Right lung (tissue), 2 donors: ENCODE measurements at regions not wholly inside any gene's neighbourhood (a gene's known extent, or its start where the extent isn't known, plus 50 kb on each side); places are given as distances from the start of the nearest gene placed in this dataset.
"Not testable (repeated sequence)": the region's sequence is repeated elsewhere in the genome, so short reads cannot be mapped to it uniquely, and the experiment has no call there.

Experiments
- DNase-seq, 2 donors: peaks; one replicate each; pipeline ENCODE4 v3.0.0-alpha.2; 2013

DNA sequence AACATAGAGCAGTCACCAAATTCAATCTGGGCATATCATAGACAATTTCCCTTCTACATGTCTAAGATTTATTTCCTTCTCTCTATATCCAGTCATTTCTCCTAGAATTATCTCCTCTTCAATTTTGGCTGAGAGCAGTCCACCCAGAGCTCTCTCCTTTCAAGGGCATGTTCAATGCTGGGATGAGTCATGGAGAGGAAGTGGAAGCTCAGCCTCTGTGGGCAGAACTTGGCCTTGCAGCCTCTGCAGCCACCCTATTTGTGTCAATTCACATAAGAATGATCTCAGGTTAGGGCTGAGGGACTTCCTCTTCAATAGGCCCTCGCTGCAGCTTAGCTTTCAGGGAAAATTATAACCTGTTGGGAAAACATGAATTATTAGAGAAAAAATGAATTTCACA lies 560.8 kb downstream of the POM121L12 start:
- no peak for DNase-seq

DNA sequence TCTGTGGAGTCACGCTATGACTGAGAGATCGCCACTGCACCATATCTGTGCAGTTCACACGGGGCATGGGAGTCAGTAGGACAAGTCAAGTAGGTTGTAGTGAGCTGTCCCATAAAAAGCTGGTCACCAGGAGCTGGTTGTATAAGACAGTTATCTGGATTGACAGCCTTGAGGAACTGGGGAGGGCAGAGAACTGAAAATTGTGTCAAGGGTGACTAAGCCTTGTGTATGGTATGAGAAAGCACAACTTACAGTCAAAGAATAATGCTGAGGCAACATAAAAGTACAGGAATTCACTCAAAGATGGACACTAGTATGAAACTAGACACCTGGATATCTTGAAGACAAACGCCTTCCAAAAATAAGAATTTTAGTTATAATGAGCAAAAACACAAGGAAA lies 564.9 kb downstream of the POM121L12 start:
- no peak for DNase-seq

- no peak for DNase-seq
Observed at GRCh38 chr7:53602817-53603418, 567.5 kb downstream of the POM121L12 start.

DNA sequence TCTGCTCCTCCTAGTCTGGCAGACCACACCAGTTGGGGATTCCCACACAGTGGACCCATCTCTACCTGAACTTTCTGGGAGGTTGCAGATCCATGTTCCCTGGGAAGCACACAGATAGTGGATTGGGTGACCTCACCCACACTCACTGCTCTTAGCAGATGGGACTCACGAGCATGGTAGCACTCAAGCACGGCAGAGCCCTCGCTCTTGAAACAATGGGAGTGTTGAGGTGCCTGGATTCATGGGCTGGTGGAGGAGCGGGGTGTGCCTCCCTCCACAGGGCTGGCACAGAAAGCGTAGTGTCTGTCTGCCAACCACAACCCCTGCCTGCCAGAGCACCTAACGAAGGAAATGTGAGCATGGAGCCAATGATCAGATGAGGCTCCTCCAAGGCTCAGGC lies 568.0 kb downstream of the POM121L12 start:
- no peak for DNase-seq

GRCh38 chr7:53604201-53604600 lies 568.8 kb downstream of the POM121L12 start:
- no peak for DNase-seq

- DNase-seq: no peak
Observed at GRCh38 chr7:53607961-53608360, 572.5 kb downstream of the POM121L12 start.

GRCh38 chr7:53609185-53609584 lies 573.8 kb downstream of the POM121L12 start:
- DNase-seq: no peak

GRCh38 chr7:53611043-53611442 lies 575.6 kb downstream of the POM121L12 start:
- no peak for DNase-seq

GRCh38 chr7:53624356-53624755 lies 588.9 kb downstream of the POM121L12 start:
- no peak for DNase-seq

GRCh38 chr7:53628775-53629174 lies 593.3 kb downstream of the POM121L12 start:
- DNase-seq: no peak

DNA sequence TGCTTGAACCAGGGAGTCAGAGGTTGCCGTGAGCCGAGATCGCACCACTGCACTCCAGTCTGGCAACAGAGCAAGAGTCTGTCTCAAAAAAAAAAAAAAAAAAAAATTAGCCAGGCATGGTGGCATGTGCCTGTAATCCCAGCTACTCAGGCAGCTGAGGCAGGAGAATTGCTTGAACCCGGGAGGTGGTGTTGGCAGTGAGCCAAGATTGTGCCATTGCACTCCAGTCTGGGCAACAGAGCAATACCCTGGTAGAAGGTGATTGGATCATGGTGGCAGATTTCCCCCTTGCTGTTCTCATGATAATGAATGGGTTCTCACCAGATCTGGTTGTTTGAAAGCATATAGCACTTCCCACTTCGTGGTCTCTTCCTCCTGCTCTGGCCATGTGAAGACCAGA lies 599.8 kb downstream of the POM121L12 start:
- DNase-seq: not testable (repeated sequence)

DNA sequence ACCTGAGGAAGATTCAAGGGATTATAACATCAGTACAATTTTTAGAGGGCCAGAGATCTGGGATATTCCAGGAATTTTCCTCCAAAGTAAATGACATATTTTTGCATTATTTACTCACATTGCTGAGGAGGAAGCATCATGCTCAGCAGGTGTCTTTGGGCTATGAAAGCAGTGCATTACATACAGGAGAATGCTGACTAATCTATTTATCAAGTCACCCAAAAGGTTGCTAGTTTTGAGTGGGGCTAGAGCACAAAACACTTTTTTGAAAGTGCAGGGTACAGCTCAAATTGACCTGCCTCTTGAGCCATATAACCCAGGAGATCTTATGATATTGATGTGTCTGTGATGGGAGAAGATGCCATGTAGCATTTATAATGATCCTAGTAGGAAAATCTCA lies 603.1 kb downstream of the POM121L12 start:
- DNase-seq: no peak

DNA sequence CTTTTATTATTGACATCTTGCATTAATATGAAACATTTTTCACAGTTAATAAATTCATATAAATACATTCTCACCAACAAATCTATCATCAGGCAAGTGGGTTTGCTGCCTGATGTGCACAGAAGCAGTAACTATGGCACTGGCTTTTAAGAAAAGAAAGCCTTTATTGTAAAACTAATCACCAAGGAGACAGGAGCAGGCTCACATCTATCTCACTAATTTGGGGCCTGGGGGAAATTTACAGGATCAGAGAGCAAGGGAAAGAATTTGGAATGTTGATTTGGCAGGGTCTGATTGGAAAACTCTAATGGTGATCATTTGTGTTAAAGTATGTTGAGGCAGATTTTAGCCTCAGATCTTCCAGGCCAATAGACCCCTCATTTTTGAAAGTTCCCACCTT lies 605.7 kb downstream of the POM121L12 start:
- no peak for DNase-seq

DNA sequence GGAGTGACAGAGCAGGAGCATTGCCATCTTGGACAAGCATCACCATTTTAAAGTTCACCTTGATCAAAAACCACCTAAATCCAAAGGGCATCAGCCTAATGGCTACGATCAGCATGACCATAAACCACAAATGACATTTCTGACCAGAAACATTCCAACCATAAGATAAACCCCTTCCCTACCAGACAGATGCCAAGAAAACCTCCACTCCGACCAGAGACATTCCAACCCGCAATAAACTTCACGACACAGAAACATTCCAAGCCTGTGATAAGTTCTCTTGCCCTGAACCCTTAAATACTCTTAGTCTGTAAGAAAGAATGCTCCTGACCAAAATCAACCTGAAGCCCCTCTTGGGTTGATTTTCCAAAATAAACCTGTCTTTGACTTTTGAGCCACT lies 606.9 kb downstream of the POM121L12 start:
- no peak for DNase-seq

GRCh38 chr7:53642866-53643265 lies 607.4 kb downstream of the POM121L12 start:
- DNase-seq: no peak

DNA sequence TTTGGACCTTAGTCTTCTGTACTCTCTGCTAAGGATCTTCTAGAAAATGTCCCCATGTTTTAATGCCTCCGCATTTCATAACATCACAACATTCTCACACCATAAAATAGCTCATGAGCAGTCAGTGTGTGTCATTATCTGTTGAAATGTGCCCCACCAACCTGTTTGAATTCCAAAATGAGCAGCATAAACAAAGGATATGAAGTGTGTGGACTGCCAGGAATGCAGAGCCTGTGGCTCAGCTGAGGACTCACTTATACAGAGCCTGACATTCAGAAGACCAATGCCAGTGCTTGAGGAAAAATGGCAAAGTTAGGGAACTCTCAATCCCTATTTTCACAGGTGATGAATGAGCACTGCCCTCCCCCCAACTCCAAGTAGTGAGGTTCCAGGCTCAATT lies 621.4 kb downstream of the POM121L12 start:
- DNase-seq: no peak

GRCh38 chr7:53657586-53657985 lies 622.2 kb downstream of the POM121L12 start:
- DNase-seq: no peak

- no peak for DNase-seq
Observed at GRCh38 chr7:53658951-53659350, 623.5 kb downstream of the POM121L12 start.

GRCh38 chr7:53661645-53662217 lies 626.3 kb downstream of the POM121L12 start:
- DNase-seq: no peak

GRCh38 chr7:53672681-53673080 lies 637.2 kb downstream of the POM121L12 start:
- no peak for DNase-seq

DNA sequence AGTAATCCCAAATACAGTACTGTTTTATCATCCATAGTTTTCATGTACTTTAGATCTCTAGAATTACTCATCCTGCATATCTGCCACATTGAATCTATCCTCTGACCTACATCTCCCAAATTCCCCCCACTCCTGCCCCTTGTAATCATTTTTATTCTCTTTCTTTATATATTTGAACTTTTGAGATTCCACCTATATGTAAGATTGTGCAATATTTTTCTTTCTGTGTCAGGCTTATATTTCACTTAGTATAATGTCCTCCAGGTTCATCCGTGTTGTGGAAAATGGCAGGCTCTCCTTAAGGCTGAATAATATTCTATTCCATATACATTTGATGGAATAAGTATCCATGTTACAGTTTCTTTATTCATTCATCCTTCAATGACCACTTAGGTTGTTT lies 640.4 kb downstream of the POM121L12 start:
- no peak for DNase-seq

DNA sequence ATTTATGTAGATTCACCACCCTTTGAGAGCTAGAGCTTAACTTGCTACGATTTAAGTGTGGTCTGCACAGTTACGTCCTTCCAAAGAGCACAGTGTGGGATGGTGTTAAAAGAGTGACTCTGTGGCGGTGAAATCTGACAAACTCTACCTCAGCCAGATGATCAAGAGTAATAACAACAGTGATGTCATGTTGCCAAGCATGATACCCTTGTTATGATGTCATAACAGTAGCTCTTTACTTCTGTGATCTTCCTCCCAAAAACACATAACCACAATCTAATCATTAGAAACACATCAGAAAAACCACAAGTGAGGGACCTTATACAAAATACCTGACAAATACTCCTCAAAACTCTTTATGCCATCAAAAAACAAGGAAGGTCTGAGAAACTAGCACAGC lies 649.3 kb downstream of the POM121L12 start:
- DNase-seq: no peak

DNA sequence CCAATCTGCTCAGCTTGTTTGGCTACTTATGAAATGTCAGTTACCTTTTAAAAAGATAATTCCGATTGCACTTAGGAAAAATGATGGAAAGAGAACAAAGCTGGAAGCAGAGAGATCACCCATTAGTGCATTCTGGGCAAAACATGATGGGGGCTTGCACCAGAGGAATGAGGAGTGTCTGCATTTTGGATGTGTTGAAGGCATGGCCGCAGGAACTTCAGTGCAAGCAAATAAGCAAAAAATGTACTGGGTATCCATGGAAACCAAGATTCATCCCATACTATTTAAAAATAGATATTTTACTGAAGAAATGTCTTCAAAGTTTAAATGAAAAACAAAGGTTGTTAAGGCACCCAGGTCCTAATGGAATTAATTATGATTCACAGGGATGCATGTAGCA lies 655.0 kb downstream of the POM121L12 start:
- no peak for DNase-seq

DNA sequence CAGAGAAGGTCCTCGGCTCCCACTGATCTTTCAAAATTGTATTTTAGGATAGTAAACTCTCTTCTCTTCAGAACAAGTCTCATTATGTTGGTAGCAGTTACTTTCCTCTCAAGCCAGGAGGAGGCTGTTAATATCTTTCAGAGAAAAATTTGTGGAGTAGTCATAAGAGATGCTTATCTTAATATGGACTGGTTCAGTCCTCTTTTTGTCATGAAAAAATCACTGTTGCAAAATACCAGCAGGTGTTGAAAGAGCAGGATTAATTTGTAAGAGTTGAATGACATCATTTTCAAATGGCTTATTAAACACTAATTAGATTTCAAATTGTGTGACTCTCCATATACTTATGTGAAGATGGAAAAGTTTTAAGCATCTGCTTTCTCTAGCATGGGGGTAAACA lies 662.5 kb downstream of the POM121L12 start:
- DNase-seq: no peak
